ENCODE measurements at regions not wholly inside any gene's neighbourhood (a gene's known extent, or its start where the extent isn't known, plus 50 kb on each side); places are given as distances from the start of the nearest gene placed in this dataset.
"Not testable (repeated sequence)": the region's sequence is repeated elsewhere in the genome, so short reads cannot be mapped to it uniquely, and the experiment has no call there.

DNA sequence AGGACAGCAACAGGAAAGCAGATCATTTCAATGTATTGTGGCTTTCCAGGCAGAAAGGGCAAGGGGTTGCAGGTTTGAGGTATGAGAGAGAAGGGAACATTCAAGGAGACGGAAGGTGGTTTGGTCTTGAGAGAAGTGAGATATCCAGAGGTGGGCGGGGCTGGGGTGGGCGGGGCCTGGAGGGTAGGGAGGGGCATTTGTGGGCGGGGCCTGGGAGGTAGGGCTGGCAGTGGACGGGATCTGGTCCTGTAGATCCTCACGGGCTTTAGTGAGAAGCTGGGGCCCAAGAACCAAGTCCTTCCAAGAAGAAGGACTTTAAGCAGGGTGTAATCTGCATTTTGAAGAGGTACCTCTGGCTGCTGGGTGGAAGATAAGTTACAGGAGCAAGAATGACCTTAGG, 199.2 kb downstream of the MN1 start:
- TF ChIP-seq, protein P1, sequence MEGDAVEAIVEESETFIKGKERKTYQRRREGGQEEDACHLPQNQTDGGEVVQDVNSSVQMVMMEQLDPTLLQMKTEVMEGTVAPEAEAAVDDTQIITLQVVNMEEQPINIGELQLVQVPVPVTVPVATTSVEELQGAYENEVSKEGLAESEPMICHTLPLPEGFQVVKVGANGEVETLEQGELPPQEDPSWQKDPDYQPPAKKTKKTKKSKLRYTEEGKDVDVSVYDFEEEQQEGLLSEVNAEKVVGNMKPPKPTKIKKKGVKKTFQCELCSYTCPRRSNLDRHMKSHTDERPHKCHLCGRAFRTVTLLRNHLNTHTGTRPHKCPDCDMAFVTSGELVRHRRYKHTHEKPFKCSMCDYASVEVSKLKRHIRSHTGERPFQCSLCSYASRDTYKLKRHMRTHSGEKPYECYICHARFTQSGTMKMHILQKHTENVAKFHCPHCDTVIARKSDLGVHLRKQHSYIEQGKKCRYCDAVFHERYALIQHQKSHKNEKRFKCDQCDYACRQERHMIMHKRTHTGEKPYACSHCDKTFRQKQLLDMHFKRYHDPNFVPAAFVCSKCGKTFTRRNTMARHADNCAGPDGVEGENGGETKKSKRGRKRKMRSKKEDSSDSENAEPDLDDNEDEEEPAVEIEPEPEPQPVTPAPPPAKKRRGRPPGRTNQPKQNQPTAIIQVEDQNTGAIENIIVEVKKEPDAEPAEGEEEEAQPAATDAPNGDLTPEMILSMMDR (IDR thresholded peaks at IDR 0.05 in 4 of 5, conservative IDR thresholded peaks at IDR 0.05 in 1 of 5): no peak
- no peak for TF ChIP-seq POLR2A (IDR thresholded peaks at IDR 0.05)
- DNase-seq: no peak
- no peaks in the 10 kb centered on the region for H3K9me3 ChIP-seq

DNA sequence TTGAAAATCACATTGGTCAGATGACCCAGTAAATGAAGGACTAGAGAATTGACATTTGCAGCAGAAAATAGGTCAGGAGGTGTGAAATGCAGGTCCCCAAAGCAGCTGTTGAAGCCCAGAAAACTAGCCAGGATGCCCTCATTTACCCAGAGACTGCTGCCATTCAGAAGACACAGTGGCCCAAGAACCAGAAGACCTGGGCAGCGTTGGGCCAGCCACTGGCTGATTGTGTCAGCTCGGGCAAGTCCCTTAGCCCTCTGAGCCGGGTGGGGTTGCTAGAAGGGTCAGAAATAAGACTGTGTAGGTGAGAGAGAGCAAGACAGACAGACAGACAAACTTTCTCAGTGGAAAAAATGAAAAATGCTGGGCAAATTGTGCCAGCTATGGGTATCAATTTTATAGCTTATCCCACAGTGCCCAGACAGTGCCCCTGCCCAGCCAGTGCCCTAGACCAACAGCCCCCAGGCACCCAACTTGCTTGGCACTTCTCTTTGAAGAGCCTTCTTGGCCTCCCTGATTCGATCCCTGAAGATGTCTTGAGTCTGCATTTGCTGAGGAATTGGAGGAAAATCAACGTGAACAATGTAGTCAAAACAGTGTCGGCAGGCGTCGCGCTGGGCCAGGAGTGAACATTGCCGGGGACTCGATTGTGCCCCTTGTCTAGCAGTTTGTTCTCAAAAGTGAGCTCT, 198.3 kb downstream of the MN1 start:
- H3K4me1 ChIP-seq: no peaks in the 10 kb centered on the region
- in situ Hi-C loops (cut with MboI; ENCODE audit: low sequenced_read_pairs in 4 of 4) (no loop called here), intact Hi-C loops (cut with DNase I; ENCODE audit: low total_unique reads) (no loop called here)
- no peaks in the 10 kb centered on the region for H3K9me3 ChIP-seq
- H3K36me3 ChIP-seq: no peaks in the 10 kb centered on the region
- TF ChIP-seq, protein P1 (IDR thresholded peaks at IDR 0.05 in 4 of 5, conservative IDR thresholded peaks at IDR 0.05 in 1 of 5): no peak
- no peak for TF ChIP-seq POLR2A (IDR thresholded peaks at IDR 0.05)
- ATAC-seq: no peak
- no peaks in the 10 kb centered on the region for H3K27me3 ChIP-seq
- no peak overlapping the region for H3K27ac ChIP-seq
- no peak for DNase-seq
- no peak overlapping the region for H3K4me3 ChIP-seq

More for the DNA sequence above, 199.2 kb downstream of the MN1 start:
- intact Hi-C loops (cut with DNase I; ENCODE audit: low total_unique reads): no loop called here
- no peak overlapping the region for H3K4me3 ChIP-seq
- ATAC-seq: no peak
- in situ Hi-C loops (cut with MboI; ENCODE audit: low sequenced_read_pairs in 4 of 4): no loop called here
- H3K27ac ChIP-seq: no peak overlapping the region
- no peaks in the 10 kb centered on the region for H3K36me3 ChIP-seq
- no peaks in the 10 kb centered on the region for H3K4me1 ChIP-seq
- no peaks in the 10 kb centered on the region for H3K27me3 ChIP-seq

DNA sequence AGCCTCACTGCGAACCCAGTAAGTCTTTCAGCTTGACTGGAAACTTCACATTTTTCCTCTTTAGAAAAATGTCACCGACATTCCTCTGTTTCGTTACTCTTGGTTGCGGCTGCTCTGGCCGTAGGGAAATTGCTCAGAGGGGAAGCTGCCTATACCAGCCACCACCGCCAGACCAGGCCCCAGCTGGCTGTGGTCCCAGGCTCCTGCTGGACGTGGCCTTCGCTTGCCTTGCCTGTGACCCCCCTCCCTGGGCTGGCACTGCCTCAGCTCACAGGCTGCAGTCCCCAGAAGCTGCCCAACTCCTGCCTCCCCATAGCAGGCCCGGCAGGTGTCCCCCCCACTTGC, 197.8 kb downstream of the MN1 start:
- Histone ChIP-seq H3K4me1 (no peaks in the 10 kb centered on the region), H3K4me3 (no peak overlapping the region), H3K27ac (no peak overlapping the region), H3K9me3 (no peaks in the 10 kb centered on the region), H3K36me3 (no peaks in the 10 kb centered on the region), H3K27me3 (no peaks in the 10 kb centered on the region)
- TF ChIP-seq, protein P1 (IDR thresholded peaks at IDR 0.05 in 4 of 5, conservative IDR thresholded peaks at IDR 0.05 in 1 of 5): no peak
- no peak for TF ChIP-seq POLR2A (IDR thresholded peaks at IDR 0.05)
- intact Hi-C loops (cut with DNase I; ENCODE audit: low total_unique reads): no loop called here
- DNase-seq: no peak
- ATAC-seq: no peak
- in situ Hi-C loops (cut with MboI; ENCODE audit: low sequenced_read_pairs in 4 of 4): no loop called here

DNA sequence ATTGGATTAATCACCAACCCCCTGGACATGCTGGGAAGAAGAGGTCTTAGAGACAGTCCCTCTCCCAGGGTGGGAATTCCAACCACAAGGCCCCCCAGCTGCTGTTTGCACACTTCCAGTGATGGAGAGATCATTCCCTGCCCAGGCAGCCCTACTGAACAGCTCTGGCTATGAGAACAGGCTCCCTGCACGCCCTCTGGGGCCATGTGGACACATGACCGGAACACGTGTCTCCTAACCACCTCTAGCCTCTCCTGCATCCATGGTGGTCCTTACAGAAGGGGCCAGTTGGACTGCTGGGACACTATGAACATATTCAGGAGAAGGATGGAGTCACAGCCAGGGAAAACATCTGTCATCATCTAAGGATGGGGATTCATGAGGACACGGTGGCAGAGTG, 196.2 kb downstream of the MN1 start:
- in situ Hi-C loops (cut with MboI; ENCODE audit: low sequenced_read_pairs in 4 of 4) (no loop called here), intact Hi-C loops (cut with DNase I; ENCODE audit: low total_unique reads) (no loop called here)
- H3K4me1 ChIP-seq: no peaks in the 10 kb centered on the region
- H3K27ac ChIP-seq: no peak overlapping the region
- H3K27me3 ChIP-seq: no peaks in the 10 kb centered on the region
- TF ChIP-seq, protein P1 (IDR thresholded peaks at IDR 0.05 in 4 of 5, conservative IDR thresholded peaks at IDR 0.05 in 1 of 5): no peak
- no peak for TF ChIP-seq POLR2A (IDR thresholded peaks at IDR 0.05)
- H3K4me3 ChIP-seq: no peak overlapping the region
- no peaks in the 10 kb centered on the region for H3K9me3 ChIP-seq
- ATAC-seq (no peak), DNase-seq (no peak)
- H3K36me3 ChIP-seq: no peaks in the 10 kb centered on the region

DNA sequence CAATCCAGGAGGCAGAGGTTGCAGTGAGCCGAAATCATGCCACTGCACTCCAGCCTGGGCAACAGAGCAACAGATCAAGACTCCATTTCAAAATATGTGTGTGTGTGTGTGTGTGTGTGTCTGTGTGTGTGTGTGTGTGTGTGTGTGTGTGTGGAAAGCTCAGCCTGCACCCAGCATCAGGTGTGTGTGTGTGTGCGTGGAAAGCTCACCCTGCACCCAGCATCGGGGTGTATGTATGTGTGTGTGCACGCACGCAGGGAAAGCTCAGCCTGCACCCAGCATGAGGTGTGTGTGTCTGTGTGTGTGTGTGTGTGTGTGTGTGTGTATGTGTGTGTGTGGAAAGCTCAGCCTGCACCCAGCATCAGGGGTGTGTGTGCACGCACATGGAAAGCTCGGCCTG, 193.8 kb downstream of the MN1 start:
- intact Hi-C loops (cut with DNase I; ENCODE audit: low total_unique reads); H3K4me3 ChIP-seq; H3K27me3 ChIP-seq; H3K4me1 ChIP-seq; H3K9me3 ChIP-seq; H3K27ac ChIP-seq; H3K36me3 ChIP-seq; DNase-seq; in situ Hi-C loops (cut with MboI; ENCODE audit: low sequenced_read_pairs in 4 of 4); ATAC-seq: not testable (repeated sequence)

Data from gastrocnemius medialis (tissue), 4 donors.